ENCODE measurements at regions not wholly inside any gene's neighbourhood (a gene's known extent, or its start where the extent isn't known, plus 50 kb on each side); places are given as distances from the start of the nearest gene placed in this dataset.

DNA sequence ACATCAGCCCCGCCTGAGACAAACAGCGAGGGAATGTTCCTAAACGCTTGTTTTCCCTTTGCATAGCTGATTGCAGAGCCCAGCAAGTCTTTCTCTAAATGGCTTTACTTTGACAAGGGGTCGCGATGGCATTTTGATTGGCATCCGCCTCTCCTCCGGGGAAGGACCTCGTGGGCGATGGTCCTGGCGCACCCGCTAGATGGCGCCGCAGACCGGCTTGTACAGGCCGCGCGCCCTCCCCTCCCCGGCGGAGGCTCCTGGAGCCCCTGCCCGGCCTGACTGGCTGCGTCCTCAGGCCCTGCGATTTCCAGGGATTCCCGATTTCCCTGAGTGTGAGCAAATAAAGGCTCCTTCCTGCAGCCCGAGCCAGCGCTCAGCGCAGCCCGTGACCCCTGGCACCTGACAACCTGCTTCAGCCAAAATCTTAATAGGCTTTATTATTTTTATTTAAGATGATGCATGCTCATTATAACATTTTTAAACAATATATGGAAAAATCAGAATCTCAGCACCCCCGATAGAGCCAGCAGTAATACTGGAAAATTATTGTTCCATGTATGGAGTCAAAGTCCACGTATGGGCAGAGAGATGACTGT lies 468.3 kb downstream of the AACS start:
- TF ChIP-seq, protein P1, sequence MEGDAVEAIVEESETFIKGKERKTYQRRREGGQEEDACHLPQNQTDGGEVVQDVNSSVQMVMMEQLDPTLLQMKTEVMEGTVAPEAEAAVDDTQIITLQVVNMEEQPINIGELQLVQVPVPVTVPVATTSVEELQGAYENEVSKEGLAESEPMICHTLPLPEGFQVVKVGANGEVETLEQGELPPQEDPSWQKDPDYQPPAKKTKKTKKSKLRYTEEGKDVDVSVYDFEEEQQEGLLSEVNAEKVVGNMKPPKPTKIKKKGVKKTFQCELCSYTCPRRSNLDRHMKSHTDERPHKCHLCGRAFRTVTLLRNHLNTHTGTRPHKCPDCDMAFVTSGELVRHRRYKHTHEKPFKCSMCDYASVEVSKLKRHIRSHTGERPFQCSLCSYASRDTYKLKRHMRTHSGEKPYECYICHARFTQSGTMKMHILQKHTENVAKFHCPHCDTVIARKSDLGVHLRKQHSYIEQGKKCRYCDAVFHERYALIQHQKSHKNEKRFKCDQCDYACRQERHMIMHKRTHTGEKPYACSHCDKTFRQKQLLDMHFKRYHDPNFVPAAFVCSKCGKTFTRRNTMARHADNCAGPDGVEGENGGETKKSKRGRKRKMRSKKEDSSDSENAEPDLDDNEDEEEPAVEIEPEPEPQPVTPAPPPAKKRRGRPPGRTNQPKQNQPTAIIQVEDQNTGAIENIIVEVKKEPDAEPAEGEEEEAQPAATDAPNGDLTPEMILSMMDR (IDR thresholded peaks at IDR 0.05): peak in 2 of 6 experiments; percentile 15 to 46
- TF ChIP-seq POLR2A (IDR thresholded peaks at IDR 0.05): no peak
